SW480 (cell line): ENCODE measurements at regions not wholly inside any gene's neighbourhood (a gene's known extent, or its start where the extent isn't known, plus 50 kb on each side); places are given as distances from the start of the nearest gene placed in this dataset.

ENCODE experiments used
- DNase-seq: peaks from one replicate; pipeline ENCODE4 v3.0.0-alpha.2; 2016; ENCODE audit warnings: low spot score

GRCh38 chr10:88108115-88108610 is 244.7 kb downstream of the PTEN start:
- peak; percentile 29 for DNase-seq

DNA sequence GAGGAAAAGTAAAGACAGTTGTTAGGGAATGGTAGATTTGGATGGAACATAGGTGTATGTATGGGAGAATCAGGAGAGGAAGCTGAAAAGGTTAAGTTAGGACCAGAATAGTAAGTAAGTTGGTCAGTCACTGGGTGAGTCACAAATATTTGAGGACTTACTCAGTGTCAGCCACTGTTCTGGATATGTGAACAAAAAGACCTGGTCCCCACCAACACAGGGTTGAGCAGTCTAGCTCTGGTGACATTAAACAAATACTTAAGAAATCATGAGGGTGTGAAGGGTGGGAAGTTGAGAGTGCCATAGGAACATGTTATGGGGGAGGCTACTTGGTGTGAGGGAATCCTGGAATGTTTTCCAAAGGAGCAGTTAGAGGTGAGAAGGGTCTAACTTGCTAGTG is 246.9 kb downstream of the PTEN start:
- DNase-seq: peak; percentile 44

DNA sequence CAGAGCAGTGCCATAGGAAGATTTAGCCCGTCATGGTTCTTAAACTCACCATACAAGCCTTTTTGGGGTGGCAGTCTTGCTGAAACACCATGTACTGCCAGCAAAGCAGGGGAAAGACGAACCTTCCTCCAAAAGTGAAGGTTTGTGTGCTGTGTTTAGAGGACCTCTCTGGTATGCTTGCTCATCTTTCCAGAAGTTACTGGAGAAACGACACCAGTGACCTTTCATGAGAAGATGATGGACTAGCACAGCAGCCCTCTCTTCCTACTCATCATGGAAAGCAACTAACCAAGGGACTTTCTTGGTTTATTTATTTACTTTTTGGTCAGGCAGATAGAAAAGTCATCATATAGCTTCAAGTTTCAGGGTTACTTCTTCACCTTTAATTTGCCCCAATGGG is 247.4 kb downstream of the PTEN start:
- DNase-seq: no peak

DNA sequence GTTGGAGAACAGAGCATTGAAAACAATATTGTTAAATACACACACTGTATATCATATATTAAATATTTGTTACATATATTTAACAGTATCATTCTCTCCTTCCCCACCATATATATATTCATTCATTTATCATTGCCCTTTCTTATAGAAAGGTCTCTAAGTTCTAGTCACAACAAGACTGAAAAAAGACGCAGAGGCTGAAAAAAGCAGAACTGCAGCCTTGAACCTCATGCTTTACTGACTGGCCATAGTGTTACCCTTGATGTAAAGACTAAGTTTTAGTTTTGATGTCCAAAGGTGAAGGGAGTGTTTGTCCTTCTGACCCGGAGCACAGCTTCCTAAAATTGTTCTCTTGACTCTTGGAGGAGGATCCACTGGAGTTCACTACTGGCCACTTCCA is 247.9 kb downstream of the PTEN start:
- DNase-seq: no peak

DNA sequence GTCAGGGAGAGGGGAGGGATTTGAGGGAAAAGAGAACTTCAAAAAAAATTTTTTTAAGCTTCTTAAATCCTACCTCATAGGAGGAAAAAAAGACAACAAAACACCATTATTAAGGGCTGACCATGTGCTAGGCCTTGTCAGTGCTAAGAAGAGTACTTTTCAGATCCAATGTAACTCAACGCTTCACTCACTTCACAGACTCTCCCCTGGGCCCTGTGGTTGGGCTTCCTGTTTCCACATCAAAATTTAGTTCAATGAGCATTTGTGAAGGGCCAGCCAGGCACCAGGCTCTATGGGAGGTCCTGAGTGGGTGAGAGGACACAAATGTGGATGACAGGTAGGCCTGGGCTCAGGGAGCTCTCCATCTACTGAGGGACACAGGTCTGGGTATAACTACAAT is 249.8 kb downstream of the PTEN start:
- no peak for DNase-seq

- DNase-seq: no peak
Measured at GRCh38 chr10:88113657-88114272, 250.3 kb downstream of the PTEN start.

DNA sequence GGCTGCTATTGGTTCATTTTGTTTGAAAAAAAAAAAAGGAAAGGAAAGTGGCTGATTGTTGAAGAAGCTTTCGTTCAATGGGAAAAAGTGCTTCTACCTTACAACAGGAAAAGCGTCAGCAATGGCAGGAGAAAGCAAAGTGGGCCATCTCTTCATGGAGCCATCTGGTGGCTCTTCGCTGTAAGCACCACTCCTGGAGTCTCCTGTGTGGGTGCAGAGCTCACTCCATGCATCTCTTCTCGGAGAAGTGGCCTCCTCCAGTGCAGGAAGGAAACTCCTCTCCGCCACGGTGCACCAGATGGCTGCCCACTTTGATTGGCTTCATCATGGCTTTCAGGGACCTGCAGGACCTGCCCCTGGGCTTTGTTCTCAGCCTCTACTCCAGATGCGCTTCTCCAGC is 250.9 kb downstream of the PTEN start:
- DNase-seq: peak; percentile 40

DNA sequence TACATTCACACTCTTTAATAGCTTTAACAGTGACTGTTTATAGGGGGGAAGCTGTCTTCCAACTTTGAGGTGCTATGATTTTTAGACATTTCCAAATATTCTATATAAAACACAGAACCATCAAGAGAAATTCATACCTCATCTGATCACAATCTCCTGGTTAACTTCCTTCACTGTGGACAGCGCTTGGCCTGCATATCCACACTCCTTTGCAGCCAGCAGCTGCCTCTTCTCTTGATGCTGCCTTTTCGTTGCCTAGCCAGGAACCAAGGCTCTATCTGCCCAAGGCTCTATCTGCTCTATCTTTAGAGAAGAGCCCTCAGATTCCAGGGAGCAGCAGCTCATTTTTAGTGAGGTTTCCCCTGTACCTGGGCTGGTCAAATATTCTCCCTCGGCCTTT is 252.0 kb downstream of the PTEN start:
- no peak for DNase-seq

GRCh38 chr10:88115968-88116367 is 252.5 kb downstream of the PTEN start:
- no peak for DNase-seq

DNA sequence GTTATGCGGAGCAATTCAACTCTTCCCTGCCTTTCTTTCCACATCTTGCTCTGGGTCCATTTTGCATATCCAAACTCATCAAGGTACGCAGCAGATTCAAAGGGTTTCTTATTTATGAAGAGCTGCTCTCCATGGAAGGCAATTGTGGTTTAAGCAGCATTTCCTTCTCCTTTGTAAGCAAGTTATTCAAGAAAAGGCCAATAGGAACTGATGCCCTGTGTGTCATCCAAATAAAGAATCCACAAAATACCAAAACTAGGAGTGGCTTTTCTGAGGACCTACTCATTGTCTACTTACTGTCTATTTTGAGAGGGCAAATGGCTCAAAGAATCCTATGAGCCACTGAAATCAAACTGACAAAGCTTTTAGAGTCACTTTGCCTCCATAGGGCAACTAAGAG is 253.1 kb downstream of the PTEN start:
- no peak for DNase-seq

GRCh38 chr10:88116971-88117626 is 253.7 kb downstream of the PTEN start:
- DNase-seq: no peak

DNA sequence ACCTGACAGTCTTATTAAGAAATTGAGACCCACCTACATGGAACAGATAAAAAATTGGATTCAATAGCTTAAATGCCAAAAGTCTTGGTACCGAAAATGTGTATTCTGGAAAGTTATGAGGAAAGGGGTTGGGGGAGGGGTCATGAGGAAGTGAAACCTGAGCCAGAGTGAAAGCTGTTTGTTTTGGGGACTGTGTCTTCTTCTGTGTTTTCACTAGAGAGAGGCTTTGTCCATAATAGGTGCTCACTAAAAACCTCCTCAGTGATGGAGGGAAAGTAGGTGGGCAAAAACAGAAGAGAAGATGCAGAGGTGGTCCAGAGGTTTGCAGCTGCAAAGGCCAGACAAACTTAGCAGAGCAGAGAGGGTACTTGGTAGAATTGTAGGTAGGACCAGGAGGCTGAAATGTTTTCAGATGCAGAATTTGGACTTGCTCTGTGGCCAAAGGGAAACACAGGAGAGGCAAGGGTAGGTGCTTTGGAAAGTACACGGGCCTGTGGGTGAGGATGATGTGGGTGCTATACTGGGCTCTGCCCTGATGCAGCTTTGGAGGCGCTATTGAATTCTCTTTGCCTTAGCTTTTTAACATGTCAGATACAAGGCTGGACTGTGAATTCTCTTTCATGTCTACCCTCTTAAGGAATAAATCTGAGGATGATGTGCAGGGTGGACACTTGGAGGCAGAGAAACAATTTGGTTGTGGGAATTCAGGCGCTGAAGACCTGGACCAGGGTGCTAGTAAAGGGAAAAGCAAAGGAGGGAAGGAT is 254.6 kb downstream of the PTEN start:
- no peak for DNase-seq

DNA sequence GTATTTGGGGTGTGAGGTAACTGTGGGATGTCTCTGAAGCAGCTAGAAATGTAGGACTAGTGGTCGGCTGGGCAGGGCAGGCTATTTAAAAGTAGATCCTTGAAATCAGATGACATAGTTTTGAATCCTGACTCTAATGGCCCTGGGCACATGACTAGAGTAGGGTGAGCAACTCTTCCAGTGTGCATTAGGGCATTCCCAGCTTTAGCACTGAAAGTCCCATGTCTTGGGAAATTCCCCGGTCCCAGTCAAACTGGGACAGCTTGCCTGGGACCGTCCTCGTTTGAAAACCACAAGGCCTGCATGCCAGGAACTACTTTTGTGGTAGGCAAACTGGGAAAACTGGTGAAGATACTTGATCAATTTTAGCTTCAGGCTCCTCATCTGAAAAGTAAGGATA is 255.3 kb downstream of the PTEN start:
- no peak for DNase-seq

- no peak for DNase-seq
Measured at GRCh38 chr10:88119160-88119559, 255.7 kb downstream of the PTEN start.

DNA sequence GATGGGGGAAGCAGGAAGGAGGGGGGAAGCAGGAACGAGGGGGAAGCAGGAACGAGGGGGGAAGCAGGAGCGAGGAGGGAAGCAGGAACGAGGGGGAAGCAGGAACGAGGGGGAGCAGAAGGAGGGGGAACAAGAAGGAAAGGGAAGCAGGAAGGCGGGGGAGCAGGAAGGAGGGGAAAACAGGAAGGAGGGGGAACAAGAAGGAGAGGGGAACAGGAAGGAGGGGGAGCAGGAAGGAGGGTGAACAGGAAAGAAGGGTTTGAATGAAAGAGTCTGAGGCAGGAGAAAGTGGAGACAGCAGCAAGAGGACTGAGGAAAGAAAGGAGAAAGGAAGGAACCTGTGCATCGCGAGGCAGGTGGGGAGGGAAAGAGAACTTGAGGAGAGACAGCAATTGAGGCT is 256.6 kb downstream of the PTEN start:
- no peak for DNase-seq

GRCh38 chr10:88120599-88121333 is 257.3 kb downstream of the PTEN start:
- no peak for DNase-seq

DNA sequence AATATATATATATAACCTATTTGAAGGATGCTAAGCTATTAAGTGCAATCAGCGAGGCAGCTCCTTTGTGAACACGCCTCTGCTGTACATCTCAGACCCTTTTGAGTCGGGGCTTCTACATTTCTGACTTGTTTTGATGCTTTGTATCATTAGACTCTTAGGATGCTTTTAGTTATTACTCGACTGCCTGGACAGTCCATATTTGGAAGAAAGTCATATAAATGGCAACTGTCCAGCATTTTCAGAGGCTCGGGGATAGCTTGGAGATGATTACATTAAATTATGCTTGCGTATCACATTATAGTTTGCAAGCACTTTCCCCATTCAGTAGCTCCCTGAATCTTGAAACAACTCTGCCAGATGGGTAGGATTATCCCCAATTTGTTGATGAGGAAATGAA is 257.9 kb downstream of the PTEN start:
- no peak for DNase-seq

GRCh38 chr10:88122145-88122544 is 258.7 kb downstream of the PTEN start:
- no peak for DNase-seq

DNA sequence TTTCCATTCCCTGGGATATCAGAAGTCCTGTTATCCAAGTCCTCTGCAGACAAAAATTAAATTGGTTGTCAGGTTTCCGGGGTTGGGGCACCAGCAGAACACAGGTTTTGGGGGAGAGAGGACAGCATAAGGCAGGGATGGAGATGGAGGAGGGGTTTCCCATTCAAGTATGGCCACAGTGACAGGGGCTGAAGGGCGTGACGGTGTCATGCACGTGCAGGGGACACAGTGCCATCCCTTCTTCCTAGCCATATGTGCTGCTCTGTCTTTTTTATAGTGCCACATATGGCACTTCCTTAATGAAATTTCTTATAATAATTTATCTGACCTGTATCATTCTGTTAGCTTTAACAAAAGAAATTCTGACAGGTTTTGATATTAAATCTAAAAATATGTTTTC is 259.2 kb downstream of the PTEN start:
- no peak for DNase-seq

GRCh38 chr10:88125766-88126165 is 262.3 kb downstream of the PTEN start:
- no peak for DNase-seq

GRCh38 chr10:88126699-88127098 is 263.3 kb downstream of the PTEN start:
- DNase-seq: no peak

- DNase-seq: no peak
Measured at GRCh38 chr10:88127269-88127668, 263.8 kb downstream of the PTEN start.

DNA sequence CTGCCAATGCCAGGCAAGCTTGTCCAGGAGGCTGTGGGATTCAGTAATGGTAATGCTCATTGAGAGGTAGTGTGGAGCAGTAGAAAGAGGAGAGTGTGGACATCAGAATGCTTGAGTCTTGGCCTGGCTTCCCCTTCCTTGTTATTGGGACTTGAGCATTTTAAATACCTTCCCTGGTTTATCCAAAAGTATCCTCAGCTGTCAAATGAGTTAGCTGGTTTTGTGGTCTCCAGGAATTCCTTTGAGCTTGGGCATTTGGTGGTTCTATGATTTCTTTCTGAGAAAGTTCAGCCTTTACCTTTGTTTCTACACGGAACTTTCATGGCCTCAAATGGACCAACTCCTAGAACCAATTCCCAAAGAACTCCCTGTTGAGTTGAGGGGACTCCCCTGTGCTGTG is 264.3 kb downstream of the PTEN start:
- no peak for DNase-seq
